Esophagus muscularis mucosa (tissue), 4 donors: ENCODE measurements at regions not wholly inside any gene's neighbourhood (a gene's known extent, or its start where the extent isn't known, plus 50 kb on each side); places are given as distances from the start of the nearest gene placed in this dataset.

Experiments used
- EP300 ChIP-seq: sonication (generic); formaldehyde crosslinking; IDR thresholded peaks from one replicate; pipeline ENCODE4 v1.6.1; 2017; ENCODE audit warnings: antibody characterized with exemption
- POLR2A ChIP-seq: fragments of 450-650 bp; IDR thresholded peaks from one replicate; pipeline ENCODE4 v1.6.1; 2017; ENCODE audit warnings: antibody characterized with exemption, moderate library complexity, mild to moderate bottlenecking, low read depth
- POLR2AphosphoS5 ChIP-seq, 2 donors: sonication (generic); formaldehyde crosslinking; IDR thresholded peaks; one replicate each; pipeline ENCODE4 v1.6.1; 2017; ENCODE audit warnings: antibody characterized with exemption in 2 of 2
- TF ChIP-seq, protein P1 (sequence below), 3 experiments: fragments of 200-600 bp in 2 of 3; fragments of 450-650 bp in 1 of 3; sonication (generic) in 2 of 3; IDR thresholded peaks; one replicate each; pipeline ENCODE4 v1.5.1; 2017 to 2019; ENCODE audit warnings: antibody characterized with exemption in 3 of 3, mild to moderate bottlenecking in 2 of 3, moderate library complexity in 1 of 3

DNA sequence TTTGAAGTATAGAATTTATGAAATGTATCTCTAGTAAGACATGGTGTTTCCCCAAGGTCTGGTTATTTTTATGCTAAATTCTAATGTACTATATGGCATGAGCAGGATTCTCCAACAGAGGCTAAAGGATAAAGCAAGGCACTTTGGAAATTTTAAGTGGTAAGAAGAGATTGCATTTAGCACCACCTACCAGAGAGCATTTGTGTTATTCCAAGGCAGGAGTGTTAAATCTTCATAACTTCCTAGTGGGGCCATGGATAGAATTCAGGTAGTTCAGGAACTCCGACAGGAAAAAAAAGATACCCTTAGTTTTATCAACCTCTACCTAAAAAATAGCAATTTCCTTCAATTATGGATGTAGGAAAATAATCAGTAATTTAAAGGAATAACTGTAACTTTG lies 497.4 kb upstream of the CRIM1 start:
- TF ChIP-seq EP300 (no peak), POLR2A (no peak), POLR2AphosphoS5 (IDR thresholded peaks at IDR 0.05) (no peak)
- TF ChIP-seq, protein P1, sequence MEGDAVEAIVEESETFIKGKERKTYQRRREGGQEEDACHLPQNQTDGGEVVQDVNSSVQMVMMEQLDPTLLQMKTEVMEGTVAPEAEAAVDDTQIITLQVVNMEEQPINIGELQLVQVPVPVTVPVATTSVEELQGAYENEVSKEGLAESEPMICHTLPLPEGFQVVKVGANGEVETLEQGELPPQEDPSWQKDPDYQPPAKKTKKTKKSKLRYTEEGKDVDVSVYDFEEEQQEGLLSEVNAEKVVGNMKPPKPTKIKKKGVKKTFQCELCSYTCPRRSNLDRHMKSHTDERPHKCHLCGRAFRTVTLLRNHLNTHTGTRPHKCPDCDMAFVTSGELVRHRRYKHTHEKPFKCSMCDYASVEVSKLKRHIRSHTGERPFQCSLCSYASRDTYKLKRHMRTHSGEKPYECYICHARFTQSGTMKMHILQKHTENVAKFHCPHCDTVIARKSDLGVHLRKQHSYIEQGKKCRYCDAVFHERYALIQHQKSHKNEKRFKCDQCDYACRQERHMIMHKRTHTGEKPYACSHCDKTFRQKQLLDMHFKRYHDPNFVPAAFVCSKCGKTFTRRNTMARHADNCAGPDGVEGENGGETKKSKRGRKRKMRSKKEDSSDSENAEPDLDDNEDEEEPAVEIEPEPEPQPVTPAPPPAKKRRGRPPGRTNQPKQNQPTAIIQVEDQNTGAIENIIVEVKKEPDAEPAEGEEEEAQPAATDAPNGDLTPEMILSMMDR (IDR thresholded peaks at IDR 0.05), result no peak
